ENCODE measurements at regions not wholly inside any gene's neighbourhood (a gene's known extent, or its start where the extent isn't known, plus 50 kb on each side); places are given as distances from the start of the nearest gene placed in this dataset.

DNA sequence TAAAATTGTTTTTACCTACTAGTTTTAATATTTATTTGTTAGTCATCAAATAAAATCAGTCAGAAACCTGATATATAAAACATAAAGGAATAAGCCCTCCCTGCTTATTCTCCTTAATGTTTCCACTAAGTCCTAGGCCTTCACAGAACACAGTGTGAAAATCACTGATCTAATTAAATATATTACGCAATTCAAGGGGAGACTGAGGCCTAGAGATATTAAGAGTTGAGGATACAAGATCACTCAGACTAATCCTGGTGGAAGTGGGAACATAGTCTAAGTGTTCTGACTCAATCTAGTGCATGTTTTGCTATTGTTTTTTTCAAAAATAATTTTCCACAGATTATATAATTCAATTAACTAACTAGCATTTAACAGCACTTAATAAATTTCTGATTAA is 401.1 kb downstream of the SLCO4C1 start:
- TF ChIP-seq, protein P1, sequence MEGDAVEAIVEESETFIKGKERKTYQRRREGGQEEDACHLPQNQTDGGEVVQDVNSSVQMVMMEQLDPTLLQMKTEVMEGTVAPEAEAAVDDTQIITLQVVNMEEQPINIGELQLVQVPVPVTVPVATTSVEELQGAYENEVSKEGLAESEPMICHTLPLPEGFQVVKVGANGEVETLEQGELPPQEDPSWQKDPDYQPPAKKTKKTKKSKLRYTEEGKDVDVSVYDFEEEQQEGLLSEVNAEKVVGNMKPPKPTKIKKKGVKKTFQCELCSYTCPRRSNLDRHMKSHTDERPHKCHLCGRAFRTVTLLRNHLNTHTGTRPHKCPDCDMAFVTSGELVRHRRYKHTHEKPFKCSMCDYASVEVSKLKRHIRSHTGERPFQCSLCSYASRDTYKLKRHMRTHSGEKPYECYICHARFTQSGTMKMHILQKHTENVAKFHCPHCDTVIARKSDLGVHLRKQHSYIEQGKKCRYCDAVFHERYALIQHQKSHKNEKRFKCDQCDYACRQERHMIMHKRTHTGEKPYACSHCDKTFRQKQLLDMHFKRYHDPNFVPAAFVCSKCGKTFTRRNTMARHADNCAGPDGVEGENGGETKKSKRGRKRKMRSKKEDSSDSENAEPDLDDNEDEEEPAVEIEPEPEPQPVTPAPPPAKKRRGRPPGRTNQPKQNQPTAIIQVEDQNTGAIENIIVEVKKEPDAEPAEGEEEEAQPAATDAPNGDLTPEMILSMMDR (conservative IDR thresholded peaks at IDR 0.05; ENCODE audit: low read length), result no peak
- no peak for TF ChIP-seq EZH2phosphoT487 (IDR thresholded peaks at IDR 0.05; ENCODE audit: borderline replicate concordance, low read depth, low read length)

Measured in OCI-LY7 (cell line).